ENCODE measurements at regions not wholly inside any gene's neighbourhood (a gene's known extent, or its start where the extent isn't known, plus 50 kb on each side); places are given as distances from the start of the nearest gene placed in this dataset.

- Histone ChIP-seq H3K4me3 (no peak overlapping the region), H3K9ac (no peak overlapping the region), H3K4me1 (peaks cover 4 to 9% (median 7%) of the 10 kb centered on the region in 10 experiments; a peak in 11 of 20 replicates), H3K27me3 (no peaks in the 10 kb centered on the region), H4K20me1 (no peaks in the 10 kb centered on the region), H3K27ac (no peak overlapping the region), H3K36me3 (no peaks in the 10 kb centered on the region), H3K9me3 (replicated peaks in 1 of 11) (peaks cover 5 to 19% (median 12%) of the 10 kb centered on the region in 11 experiments; a peak in 18 of 22 replicates), H3K4me2 (no peak overlapping the region)
- TF ChIP-seq Cebpa-rat (IDR thresholded peaks at IDR 0.05), result no peak
These were observed 209.0 kb downstream of the RGS9 start for GRCh38 chr17:65346166-65346565.

DNA sequence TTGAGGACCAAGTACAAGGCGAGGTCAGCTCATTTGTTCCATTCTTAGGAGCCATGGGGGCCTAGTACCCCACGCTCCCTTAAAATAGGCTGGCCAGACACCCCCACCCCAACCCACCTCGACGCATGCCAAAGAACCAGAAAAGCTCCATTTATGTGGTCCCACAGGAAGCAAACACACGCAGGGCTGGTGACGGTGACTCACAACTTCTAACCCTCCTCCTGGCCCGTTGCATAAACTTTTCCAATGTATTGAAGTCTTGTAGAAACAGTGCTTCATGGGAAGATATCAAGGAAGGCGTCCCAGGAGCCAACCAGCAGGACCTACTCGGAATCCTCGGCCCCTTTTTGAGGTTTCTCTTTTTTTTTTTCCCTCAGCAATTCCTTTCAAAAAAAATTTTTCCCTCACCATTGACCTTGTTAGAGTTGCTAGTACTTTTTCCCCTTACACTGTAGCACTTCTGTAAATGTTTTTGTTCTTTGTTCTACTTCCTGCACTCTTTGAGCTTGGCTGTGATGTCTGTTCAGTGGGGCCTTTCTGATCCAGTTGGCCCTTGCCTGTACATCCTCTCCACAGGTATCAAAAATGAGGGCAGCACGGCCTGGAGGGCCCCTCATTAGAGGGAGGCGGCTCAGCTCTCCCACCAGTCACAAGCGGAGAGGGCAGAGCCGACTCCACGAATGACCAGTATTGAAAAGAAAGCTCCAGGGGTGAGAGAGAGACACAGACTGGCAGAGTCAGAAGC, 208.3 kb downstream of the RGS9 start:
- Histone ChIP-seq H3K4me3 (no peak overlapping the region), H3K27ac (no peak overlapping the region), H3K36me3 (no peaks in the 10 kb centered on the region), H3K9me3 (replicated peaks in 1 of 11) (peaks cover 7 to 17% (median 14%) of the 10 kb centered on the region in 11 experiments; a peak in 21 of 22 replicates), H4K20me1 (no peaks in the 10 kb centered on the region), H3K4me2 (peak overlapping the region in 9 of 11 experiments; percentile 2 to 40 (median 32); a peak in 9 of 22 replicates), H3K4me1 (peaks cover 4 to 9% (median 7%) of the 10 kb centered on the region in 10 experiments; a peak in 11 of 20 replicates), H3K9ac (no peak overlapping the region), H3K27me3 (no peaks in the 10 kb centered on the region)
- TF ChIP-seq Cebpa-rat (IDR thresholded peaks at IDR 0.05), result no peak

DNA sequence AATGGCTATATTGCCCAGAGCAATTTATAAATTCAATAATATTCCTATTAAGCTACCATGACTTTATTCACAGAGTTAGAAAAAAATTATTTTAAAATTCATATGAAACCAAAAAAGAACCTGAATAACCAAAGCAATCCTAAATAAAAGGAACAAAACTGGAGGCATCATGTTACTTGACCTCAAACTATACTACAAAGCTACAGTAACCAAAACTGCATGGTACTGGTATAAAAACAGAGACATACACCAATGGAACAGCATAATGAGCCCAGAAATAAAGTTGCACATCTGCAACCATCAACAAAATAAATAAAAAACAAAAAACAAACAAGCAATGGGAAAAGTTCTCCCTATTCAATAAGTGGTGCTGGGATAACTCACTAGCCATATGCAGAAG, 203.2 kb downstream of the RGS9 start:
- no peak for TF ChIP-seq Cebpa-rat (IDR thresholded peaks at IDR 0.05)
- Histone ChIP-seq H3K4me3 (no peak overlapping the region), H3K4me1 (peaks cover 4 to 7% (median 6%) of the 10 kb centered on the region in 10 experiments; a peak in 11 of 20 replicates), H3K9me3 (replicated peaks in 1 of 11) (peaks cover 25 to 35% (median 27%) of the 10 kb centered on the region in 11 experiments; a peak in 21 of 22 replicates), H4K20me1 (no peaks in the 10 kb centered on the region), H3K27me3 (no peaks in the 10 kb centered on the region), H3K9ac (no peak overlapping the region), H3K4me2 (no peak overlapping the region), H3K36me3 (no peaks in the 10 kb centered on the region), H3K27ac (no peak overlapping the region)

DNA sequence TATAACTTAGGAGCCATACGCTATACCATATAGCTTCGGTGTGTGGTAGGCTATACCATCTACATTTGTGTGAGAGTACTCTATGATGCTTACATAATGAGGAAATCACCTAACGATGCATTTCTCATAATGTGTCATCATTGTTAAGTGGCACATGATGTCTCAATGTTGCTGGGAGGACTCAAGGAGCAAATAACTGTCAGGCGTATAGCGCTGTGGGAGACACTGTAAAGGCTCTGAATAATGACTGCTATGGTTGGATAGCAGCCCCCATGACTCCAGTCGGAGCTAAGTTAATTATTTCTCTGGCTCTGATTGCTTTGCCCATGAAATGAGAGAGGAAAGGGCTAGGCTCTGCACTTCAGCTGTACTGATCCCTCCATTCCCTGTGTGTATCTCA, 197.2 kb downstream of the RGS9 start:
- Histone ChIP-seq H3K4me2 (no peak overlapping the region), H3K27me3 (no peaks in the 10 kb centered on the region), H3K27ac (no peak overlapping the region), H3K9ac (no peak overlapping the region), H3K9me3 (replicated peaks in 1 of 11) (peaks cover 13 to 22% (median 15%) of the 10 kb centered on the region in 11 experiments; a peak in 18 of 22 replicates), H4K20me1 (no peaks in the 10 kb centered on the region), H3K4me1 (no peaks in the 10 kb centered on the region), H3K36me3 (no peaks in the 10 kb centered on the region), H3K4me3 (no peak overlapping the region)
- TF ChIP-seq Cebpa-rat (IDR thresholded peaks at IDR 0.05), result no peak

DNA sequence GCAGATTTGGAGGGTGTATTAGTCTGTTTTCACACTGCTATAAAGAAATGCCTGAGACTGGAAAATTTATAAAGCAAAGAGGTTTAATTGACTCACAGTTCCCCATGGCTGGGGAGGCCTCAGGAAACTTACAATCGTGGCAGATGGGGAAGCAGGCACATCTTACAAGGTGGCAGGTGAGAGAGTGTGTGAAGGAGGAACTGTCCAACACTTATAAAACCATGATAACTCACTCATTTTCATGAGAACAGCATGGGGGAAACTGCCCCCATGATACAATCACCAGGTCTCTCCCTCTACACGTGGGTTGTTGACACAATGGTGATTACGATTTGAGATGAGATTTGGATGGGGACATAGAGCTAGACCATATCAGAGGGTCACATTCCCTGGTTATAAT, 195.6 kb downstream of the RGS9 start:
- no peak overlapping the region for H3K4me2 ChIP-seq
- peaks cover 0 to 6% (median 0%) of the 10 kb centered on the region in 11 experiments; a peak in 3 of 22 replicates for H3K9me3 ChIP-seq (replicated peaks in 1 of 11)
- no peaks in the 10 kb centered on the region for H4K20me1 ChIP-seq
- no peak overlapping the region for H3K9ac ChIP-seq
- no peak overlapping the region for H3K27ac ChIP-seq
- no peaks in the 10 kb centered on the region for H3K27me3 ChIP-seq
- H3K4me3 ChIP-seq, result no peak overlapping the region
- H3K36me3 ChIP-seq, result no peaks in the 10 kb centered on the region
- TF ChIP-seq Cebpa-rat (IDR thresholded peaks at IDR 0.05), result no peak
- no peaks in the 10 kb centered on the region for H3K4me1 ChIP-seq

GRCh38 chr17:65332375-65332774, 195.2 kb downstream of the RGS9 start:
- Histone ChIP-seq H3K9ac (no peak overlapping the region), H3K4me3 (no peak overlapping the region), H3K36me3 (no peaks in the 10 kb centered on the region), H3K4me1 (no peaks in the 10 kb centered on the region), H4K20me1 (no peaks in the 10 kb centered on the region), H3K4me2 (no peak overlapping the region), H3K9me3 (replicated peaks in 1 of 11) (peaks cover 0 to 5% (median 0%) of the 10 kb centered on the region in 11 experiments; a peak in 1 of 22 replicates), H3K27ac (no peak overlapping the region), H3K27me3 (no peaks in the 10 kb centered on the region)
- TF ChIP-seq Cebpa-rat (IDR thresholded peaks at IDR 0.05), result no peak

- H3K4me1 ChIP-seq, result no peaks in the 10 kb centered on the region
- no peaks in the 10 kb centered on the region for H3K27me3 ChIP-seq
- H3K36me3 ChIP-seq, result no peaks in the 10 kb centered on the region
- no peak overlapping the region for H3K4me3 ChIP-seq
- H3K4me2 ChIP-seq, result no peak overlapping the region
- TF ChIP-seq Cebpa-rat (IDR thresholded peaks at IDR 0.05), result no peak
- no peak overlapping the region for H3K27ac ChIP-seq
- no peaks in the 10 kb centered on the region for H4K20me1 ChIP-seq
- H3K9ac ChIP-seq, result no peak overlapping the region
- peaks cover 0 to 12% (median 0%) of the 10 kb centered on the region in 11 experiments; a peak in 2 of 22 replicates for H3K9me3 ChIP-seq (replicated peaks in 1 of 11)
These were observed 191.4 kb downstream of the RGS9 start for GRCh38 chr17:65328567-65328966.

DNA sequence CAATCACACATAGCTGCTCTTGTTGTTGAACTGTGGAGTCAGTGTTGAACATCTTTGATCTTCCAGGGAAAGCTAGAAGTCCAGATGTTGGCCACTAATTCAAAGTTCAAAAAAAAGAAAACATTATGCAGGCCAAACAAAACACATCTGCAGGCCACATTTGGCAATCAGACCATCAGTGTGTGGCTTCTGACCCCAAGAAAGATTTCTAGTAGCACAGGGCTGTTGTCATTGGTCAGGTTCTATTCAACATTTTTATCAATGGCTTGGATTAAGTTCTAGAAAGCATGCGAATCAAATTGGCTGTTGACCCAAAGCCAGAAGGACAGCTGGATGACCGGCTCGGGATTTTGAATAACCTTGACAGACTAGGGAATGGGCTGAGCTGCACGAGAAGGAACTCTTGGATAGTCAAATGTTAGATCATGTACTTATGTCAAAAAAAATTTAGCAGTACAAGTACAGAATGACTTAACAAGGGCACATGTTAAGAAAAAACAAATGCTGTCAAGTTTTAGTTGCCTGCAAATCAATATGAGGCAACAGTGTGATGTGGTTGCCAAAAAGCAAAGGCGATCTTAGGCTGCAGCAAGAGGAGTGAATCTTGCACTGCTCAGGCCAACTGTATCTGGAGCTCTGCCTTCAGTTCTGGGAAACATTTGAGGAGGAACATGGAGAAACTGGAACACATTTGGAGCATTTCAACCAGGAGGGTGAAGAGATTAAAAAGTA, 187.6 kb downstream of the RGS9 start:
- Histone ChIP-seq H3K27me3 (no peaks in the 10 kb centered on the region), H4K20me1 (no peaks in the 10 kb centered on the region), H3K9me3 (replicated peaks in 1 of 11) (peaks cover 0 to 12% (median 0%) of the 10 kb centered on the region in 11 experiments; a peak in 2 of 22 replicates), H3K27ac (no peak overlapping the region), H3K4me3 (no peak overlapping the region), H3K36me3 (no peaks in the 10 kb centered on the region), H3K4me1 (no peaks in the 10 kb centered on the region), H3K4me2 (no peak overlapping the region), H3K9ac (no peak overlapping the region)
- no peak for TF ChIP-seq Cebpa-rat (IDR thresholded peaks at IDR 0.05)

- no peaks in the 10 kb centered on the region for H3K27me3 ChIP-seq
- no peak overlapping the region for H3K4me3 ChIP-seq
- no peak for TF ChIP-seq Cebpa-rat (IDR thresholded peaks at IDR 0.05)
- H3K9me3 ChIP-seq (replicated peaks in 1 of 11), result peaks cover 0 to 12% (median 0%) of the 10 kb centered on the region in 11 experiments; a peak in 2 of 22 replicates
- H3K4me1 ChIP-seq, result no peaks in the 10 kb centered on the region
- no peaks in the 10 kb centered on the region for H3K36me3 ChIP-seq
- no peak overlapping the region for H3K4me2 ChIP-seq
- no peak overlapping the region for H3K27ac ChIP-seq
- H4K20me1 ChIP-seq, result no peaks in the 10 kb centered on the region
- no peak overlapping the region for H3K9ac ChIP-seq
These were observed 185.9 kb downstream of the RGS9 start for GRCh38 chr17:65323049-65323448.
